HG03045 (cell line): ENCODE measurements at regions not wholly inside any gene's neighbourhood (a gene's known extent, or its start where the extent isn't known, plus 50 kb on each side); places are given as distances from the start of the nearest gene placed in this dataset.
"Not testable (repeated sequence)": the region's sequence is repeated elsewhere in the genome, so short reads cannot be mapped to it uniquely, and the experiment has no call there.

Experiments
- ATAC-seq: cut with Tn5 transposase; IDR thresholded peaks from one replicate; pipeline ENCODE4 v1.9.1; 2021; ENCODE audit warnings: mild to moderate bottlenecking, moderate library complexity; ENCODE audit not compliant: unreplicated experiment

DNA sequence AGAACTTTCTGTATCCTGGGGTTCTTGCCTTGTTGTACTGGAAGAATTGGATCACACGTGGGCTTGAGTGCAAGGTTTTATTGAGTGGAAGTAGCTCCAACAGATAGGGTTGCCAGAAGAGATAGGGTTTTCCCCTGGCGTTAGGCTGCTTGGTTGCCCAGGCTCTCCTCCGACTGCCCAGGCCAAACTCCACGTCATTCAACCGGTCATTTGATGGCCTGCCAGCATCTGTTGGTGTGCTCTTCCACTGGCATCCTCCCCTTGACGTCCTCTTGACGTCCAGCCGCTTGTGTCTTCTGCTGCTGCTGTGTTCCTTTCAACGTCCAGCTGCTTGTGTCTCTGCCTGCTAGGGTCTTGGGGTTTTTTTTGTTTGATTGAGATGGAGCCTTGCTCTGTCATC lies 111.2 kb upstream of the XIST start:
- ATAC-seq = no peak

GRCh38 chrX:73962948-73963347 lies 110.4 kb upstream of the XIST start:
- ATAC-seq = no peak

DNA sequence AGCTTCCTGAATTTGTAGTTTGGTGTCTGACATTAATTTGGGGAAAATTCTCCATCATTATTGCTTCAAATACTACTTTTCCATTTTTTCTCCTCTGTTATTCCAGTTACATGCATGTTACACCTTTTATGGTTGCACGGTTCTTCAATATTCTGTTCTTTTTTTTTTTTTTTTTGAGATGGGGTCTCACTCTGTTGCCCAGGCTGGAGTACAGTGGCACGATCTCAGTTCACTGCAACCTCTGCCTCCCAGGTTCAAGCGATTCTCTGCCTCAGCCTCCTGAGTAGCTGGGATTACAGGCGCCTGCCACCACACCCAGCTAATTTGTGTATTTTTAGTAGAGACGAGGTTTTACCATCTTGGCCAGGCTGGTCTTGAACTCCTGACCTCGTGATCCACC lies 109.4 kb upstream of the XIST start:
- not testable (repeated sequence) for ATAC-seq

- ATAC-seq = no peak
Measured at GRCh38 chrX:73944563-73944908, 92.0 kb upstream of the XIST start.

DNA sequence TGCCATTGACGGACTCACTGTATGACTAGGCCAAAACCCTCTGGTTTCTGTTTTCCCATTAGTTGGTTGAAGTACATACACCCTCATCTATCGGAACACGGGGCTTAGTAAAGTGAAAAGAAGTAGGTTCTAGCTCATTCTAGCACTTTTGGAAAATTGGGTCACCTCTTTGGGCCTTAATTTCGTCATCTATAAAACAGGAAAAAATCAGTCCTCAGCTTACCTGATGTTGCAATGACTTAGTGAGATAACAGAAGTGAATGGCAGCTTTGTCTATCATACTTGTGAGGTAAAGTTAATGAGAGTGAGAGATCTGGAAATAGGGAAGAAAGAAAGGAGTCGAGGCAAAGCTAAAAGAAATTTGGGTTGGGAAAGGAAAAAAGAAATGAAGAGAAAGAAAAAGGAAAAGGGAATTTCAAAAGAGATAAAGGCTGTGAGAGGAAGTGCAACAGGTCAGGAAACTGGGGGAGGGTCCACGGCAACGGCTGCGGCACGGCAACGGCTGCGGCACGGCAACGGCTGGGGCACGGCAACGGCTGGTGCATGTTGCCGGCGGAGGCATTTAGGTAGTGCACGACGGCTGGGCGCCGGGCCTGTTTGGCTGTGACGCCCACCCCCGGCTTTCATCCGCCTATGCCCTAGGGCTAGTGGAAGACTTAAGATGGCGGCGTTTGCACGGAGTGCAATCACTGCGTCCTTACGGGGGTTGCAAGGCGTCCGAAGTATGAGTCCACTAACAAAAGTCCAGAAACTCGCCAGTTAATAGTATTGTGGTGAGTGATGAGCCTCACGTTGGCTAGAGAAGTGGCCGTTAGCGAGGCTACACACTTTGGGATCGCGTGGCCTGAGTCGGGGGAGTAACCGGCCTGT lies 91.4 kb upstream of the XIST start:
- peak; percentile 99 for ATAC-seq

DNA sequence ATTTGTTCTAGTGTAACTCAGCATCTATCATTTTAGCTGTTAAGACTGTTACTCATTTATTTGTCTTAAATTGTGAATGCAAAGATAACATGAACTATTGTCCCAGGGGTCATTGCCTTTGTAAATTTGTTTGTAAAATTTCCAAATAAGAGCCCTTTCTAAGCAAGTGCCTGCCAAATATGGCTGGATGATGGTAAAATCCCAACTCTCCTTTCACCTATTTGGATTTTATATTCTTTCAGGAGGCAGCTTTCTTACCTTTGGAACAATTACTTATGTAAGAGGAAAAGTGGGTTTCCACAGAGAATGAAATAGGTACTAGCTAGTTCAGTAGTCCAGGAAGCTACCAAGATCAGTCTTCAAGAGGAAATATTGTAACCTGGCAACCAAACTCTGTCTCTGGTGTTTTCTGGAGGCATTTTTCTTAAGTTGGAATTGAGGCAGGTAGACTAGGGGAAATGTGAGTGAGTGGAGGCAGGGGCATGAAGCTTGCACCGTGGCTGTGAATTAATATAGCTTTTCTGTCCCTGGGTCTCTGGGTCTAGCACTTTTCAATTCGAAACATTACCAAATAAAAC lies 88.5 kb upstream of the XIST start:
- ATAC-seq = no peak

- ATAC-seq = not testable (repeated sequence)
Measured at GRCh38 chrX:73937843-73938242, 85.3 kb upstream of the XIST start.

DNA sequence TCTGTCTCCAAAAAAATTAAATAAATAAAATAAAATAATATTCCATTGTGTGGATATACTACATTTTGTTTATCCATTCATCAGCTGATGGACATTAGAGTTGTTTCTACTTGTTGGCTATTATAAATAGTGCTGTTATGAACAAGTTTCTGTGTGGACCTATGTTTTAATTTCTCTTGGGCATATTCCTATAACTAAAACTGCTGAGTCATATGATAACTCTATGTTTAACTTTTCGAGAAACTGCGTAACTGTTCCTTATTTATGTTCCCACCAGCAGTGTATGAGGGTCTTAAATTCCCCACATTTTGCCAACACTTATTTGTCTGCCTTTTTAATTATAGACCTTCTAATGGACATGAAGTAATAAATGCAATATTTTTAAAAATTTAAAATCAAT lies 80.0 kb upstream of the XIST start:
- ATAC-seq = no peak

DNA sequence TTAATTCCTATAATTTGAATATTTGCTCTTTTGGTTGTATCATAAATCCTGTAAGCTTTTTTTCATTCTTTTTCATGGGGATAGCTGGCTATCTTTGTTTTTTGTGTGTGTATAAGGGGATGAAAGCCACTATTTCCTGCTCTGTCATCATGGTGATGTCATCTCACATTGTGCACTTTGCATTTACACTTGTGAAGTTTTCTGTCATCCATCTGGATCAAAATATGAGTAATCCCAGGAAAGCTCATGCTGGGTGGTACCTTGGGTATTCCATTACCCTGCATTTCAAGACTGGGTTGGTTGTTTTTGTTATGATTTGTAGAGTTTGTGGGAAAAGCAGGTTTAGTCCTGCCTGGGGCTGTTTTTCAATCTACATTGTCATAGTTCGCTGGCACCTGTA lies 77.8 kb upstream of the XIST start:
- no peak for ATAC-seq

DNA sequence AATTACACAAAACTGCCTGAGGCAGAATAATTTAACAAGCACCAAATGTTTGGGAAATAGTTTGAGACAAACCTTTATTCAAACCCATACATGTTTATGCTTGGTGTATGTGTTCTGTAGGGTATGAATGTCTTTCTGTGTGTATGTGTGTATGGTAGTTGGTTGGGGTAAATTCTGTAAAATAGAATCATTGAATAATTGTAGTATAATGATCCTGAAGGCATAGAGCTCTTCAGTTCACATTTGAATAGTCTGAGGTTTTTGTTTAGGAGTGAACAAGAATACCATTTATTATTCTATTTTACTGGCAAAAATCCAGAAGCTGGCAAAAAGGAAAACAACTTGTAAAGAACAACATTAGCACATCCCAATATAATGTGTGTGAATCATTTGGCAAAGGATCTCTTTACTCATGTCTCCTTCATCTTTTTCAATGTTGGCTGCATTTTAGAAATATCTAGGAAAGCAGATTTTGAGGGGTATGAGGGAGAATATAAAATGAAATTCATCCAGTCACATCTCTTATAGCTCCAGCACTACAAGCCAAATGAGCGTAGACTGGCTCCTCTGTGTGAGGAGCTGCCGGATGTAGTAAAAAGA lies 70.4 kb upstream of the XIST start:
- no peak for ATAC-seq

DNA sequence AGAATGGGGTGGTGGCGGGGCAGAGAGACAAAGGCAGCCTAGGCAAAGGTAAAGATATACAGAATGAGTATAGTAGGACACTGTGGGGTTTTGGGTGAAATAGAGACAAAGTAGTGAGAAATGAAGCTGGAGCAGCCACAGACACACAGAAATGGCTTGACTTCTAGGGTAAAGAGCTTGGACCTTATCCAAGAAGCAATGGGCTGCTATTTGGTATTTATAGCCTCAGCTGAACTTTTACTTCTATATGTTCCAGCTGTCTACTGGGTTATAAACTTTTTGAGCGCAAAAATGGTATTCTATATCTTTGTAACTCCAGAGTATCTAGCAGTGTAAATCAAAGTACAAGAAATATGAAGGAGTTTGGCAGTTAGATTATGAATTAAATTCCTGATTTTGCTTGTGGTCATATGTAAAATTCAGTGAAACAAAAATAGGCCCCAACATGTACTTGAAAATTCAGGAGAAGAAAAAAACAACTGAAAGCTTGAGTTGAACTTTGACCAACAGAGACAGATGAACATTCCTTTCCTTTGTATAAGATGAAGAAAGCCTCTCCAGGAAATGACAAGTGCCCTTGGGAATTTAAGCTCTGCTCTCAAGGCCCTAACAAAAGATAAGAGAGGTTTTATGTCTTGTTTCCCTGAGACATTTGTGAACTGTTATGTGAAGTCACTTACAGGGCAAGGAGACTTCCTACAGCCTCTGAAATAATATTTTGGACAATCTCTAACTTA lies 64.6 kb upstream of the XIST start:
- no peak for ATAC-seq

GRCh38 chrX:73916489-73916888 lies 64.0 kb upstream of the XIST start:
- no peak for ATAC-seq

- not testable (repeated sequence) for ATAC-seq
Measured at GRCh38 chrX:73914792-73915191, 62.3 kb upstream of the XIST start.

DNA sequence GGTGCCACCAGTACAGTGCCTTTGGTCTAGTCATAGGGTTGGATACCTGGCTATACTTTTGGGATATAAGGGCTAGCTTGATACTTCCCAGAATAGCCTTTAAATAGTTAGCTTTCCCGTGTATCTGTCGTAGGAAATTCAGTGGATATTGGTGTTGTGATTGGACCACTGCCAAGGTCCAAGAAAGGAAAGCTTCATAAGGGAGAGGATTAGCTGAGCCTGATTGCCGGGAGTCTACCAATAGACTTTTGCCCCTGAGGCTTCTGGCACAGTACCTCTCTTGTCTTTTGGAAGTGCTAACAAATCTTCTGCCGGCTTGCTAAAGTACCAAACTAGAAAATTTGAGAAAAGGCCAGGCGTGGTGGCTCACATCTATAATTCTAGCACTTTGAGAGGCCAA lies 61.1 kb upstream of the XIST start:
- no peak for ATAC-seq

DNA sequence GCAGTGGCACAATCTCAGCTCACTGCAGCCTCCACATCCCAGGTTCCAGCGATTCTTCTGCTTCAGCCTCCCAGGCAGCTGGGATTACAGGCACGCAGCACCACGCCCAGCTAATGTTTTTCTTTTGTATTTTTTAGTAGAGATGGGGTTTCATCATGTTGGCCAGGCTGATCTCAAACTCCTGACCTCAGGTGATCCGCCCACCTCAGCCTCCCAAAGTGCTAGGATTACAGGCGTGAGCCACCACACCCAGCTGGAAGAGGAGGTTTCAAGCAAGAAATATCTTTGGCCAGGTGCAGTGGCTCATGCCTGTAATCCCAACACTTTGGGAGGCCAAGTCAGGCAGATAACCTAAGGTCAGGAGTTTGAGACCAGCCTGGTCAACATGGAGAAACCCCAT lies 59.4 kb upstream of the XIST start:
- not testable (repeated sequence) for ATAC-seq

DNA sequence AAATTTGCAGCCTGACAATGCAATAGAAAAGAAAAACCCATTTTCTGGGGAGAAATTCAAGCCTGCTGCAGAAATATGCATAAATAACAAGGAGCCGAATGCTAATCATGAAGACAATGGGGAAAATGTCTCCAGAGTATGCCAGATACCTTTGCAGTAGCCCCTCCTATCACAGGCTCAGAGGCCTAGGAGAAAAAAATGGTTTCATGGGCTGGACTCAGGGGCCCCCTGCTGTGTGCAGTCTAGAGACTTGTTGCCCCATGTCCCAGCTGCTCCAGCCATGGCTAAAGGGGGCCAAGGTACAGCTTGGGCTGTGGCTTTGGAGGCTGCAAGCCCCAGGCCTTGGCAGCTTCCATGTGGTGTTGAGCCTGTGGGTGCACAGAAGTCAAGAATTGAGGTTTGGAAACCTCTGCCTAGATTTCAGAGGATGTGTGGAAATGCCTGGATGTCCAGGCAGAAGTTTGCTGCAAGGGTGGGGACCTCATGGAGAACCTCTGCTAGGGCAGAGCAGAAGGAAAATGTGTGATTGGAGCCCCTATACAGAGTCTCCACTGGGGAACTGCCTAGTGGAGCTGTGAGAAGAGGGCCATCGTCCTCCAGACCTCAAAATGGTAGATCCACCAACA lies 53.3 kb upstream of the XIST start:
- ATAC-seq = not testable (repeated sequence)

DNA sequence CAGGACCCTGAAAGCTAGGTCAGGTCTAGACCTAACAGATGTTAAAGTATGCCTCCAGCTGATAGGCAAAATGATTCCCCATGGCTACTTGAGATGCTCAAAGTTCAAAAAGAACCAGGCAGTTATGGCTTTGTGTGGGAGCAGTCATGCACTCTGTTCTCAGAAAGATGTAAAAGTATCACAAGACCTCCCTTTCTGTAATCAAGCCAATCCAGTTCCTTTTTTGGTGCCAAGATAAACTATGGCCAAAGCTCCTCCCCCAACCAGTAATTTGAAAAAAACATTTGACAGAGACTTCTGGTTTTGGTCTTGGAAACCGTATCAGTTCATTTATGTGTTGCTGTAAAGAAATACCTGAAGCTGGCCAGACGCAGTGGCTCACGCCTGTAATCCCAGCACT lies 51.4 kb upstream of the XIST start:
- ATAC-seq = no peak
